ENCODE measurements at regions not wholly inside any gene's neighbourhood (a gene's known extent, or its start where the extent isn't known, plus 50 kb on each side); places are given as distances from the start of the nearest gene placed in this dataset.

DNA sequence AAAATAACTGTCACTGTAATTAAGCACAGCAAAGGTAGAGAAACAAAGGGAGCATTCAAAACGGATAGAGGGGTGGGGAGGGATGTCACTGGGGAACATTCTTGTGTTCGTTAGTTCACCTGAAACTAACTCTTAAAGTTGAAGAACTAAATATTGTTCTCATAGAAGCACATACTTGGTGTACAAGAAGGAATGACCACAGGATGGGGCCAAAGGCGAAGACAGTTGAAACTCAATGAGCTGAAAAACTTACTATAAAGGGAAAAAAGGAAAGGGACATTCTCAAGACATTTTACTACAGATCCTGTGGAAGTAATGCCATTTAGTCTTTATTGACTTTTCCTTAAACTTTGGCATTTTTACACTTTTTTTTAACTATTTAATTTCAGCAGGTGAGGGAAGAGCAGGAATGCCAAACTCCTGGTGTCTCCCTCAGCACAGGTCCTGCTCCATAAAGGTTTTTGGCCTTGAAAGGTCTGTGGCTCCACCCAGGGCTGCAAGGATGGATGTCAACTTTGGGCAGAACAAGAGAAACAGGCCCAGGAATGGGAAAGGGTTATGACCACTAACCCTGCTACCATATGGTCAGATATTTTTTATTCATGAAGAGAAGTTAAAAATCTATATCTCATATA is 197.6 kb upstream of the RASA1 start:
- DNase-seq, result peak; percentile 24
- Histone ChIP-seq H3K27me3 (no peaks in the 10 kb centered on the region), H3K27ac (no peak overlapping the region), H3K9ac (ENCODE audit: low read depth in 2 of 2, low read length in 2 of 2) (no peak overlapping the region), H3K4me3 (no peak overlapping the region), H3K9me3 (no peaks in the 10 kb centered on the region), H3K36me3 (no peaks in the 10 kb centered on the region), H3K4me1 (no peaks in the 10 kb centered on the region)
- TF ChIP-seq, protein P1, sequence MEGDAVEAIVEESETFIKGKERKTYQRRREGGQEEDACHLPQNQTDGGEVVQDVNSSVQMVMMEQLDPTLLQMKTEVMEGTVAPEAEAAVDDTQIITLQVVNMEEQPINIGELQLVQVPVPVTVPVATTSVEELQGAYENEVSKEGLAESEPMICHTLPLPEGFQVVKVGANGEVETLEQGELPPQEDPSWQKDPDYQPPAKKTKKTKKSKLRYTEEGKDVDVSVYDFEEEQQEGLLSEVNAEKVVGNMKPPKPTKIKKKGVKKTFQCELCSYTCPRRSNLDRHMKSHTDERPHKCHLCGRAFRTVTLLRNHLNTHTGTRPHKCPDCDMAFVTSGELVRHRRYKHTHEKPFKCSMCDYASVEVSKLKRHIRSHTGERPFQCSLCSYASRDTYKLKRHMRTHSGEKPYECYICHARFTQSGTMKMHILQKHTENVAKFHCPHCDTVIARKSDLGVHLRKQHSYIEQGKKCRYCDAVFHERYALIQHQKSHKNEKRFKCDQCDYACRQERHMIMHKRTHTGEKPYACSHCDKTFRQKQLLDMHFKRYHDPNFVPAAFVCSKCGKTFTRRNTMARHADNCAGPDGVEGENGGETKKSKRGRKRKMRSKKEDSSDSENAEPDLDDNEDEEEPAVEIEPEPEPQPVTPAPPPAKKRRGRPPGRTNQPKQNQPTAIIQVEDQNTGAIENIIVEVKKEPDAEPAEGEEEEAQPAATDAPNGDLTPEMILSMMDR (IDR thresholded peaks at IDR 0.05), result peak; percentile 24
- intact Hi-C loops (cut with DNase I), result loop anchor here (5.0 to 10.0 kb wide), 2 partner anchors 195 to 327 kb away; partner anchors contain the start of gene RASA1

DNA sequence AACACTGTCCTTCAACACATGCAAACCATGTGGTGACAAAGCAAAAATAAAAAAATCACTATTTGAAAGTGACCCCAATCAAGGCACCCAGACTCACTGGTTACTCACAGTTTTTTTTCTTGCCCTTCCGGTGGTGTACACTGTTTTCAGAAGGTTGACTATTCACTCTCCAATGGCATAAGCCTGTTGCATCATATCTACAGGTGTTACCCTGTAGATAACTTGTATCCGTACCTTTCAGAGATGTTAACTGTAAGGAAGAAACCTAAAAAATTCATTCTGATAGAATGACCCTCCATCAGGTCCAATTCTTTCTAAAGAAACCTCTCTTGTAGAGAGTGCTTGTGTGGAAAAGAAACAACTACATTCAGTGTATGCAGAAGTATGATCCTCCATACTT is 193.6 kb upstream of the RASA1 start:
- DNase-seq, result no peak
- no peaks in the 10 kb centered on the region for H3K4me1 ChIP-seq
- no peaks in the 10 kb centered on the region for H3K27me3 ChIP-seq
- no peaks in the 10 kb centered on the region for H3K9me3 ChIP-seq
- TF ChIP-seq, protein P1 (IDR thresholded peaks at IDR 0.05), result no peak
- intact Hi-C loops (cut with DNase I), result loop anchor here (5.0 to 10.0 kb wide), 2 partner anchors 191 to 323 kb away; partner anchors contain the start of gene RASA1
- H3K27ac ChIP-seq, result no peak overlapping the region
- H3K36me3 ChIP-seq, result no peaks in the 10 kb centered on the region
- H3K9ac ChIP-seq (ENCODE audit: low read depth in 2 of 2, low read length in 2 of 2), result no peak overlapping the region
- H3K4me3 ChIP-seq, result no peak overlapping the region

DNA sequence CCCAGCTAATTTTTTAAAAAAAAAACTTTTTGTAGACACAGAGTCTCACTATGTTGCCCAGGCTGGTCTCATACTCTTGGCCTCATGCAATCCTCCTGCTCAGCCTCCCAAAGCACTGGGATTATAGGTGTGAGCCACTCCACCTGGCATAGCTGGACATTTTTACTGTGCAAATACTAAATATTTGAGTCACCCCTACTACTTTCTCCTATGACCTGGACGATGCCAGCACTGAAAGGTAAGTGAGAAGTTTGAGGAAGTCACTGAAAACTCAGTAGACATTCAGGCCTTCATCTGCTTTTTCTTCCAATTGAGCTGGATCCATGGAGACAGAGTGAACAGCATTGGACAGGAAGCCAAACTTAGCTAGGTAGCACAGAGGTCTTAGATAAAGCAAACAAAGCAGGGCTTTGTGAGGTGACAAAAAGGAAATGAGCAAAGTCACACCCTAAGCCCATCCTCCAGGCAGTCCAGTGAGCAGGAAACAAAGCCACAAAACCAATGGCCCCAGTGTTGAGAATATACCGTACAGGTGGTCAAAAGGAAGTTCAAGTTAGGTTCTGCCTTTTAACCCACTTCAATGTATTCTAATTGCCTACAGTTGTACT is 192.6 kb upstream of the RASA1 start:
- Histone ChIP-seq H3K36me3 (no peaks in the 10 kb centered on the region), H3K9me3 (no peaks in the 10 kb centered on the region), H3K4me1 (no peaks in the 10 kb centered on the region), H3K27me3 (no peaks in the 10 kb centered on the region), H3K9ac (ENCODE audit: low read depth in 2 of 2, low read length in 2 of 2) (no peak overlapping the region), H3K4me3 (no peak overlapping the region), H3K27ac (no peak overlapping the region)
- intact Hi-C loops (cut with DNase I), result loop anchor here (5.0 to 10.0 kb wide), 2 partner anchors 190 to 322 kb away; partner anchors contain the start of gene RASA1
- peak; percentile 55 for DNase-seq
- TF ChIP-seq, protein P1 (IDR thresholded peaks at IDR 0.05), result no peak

DNA sequence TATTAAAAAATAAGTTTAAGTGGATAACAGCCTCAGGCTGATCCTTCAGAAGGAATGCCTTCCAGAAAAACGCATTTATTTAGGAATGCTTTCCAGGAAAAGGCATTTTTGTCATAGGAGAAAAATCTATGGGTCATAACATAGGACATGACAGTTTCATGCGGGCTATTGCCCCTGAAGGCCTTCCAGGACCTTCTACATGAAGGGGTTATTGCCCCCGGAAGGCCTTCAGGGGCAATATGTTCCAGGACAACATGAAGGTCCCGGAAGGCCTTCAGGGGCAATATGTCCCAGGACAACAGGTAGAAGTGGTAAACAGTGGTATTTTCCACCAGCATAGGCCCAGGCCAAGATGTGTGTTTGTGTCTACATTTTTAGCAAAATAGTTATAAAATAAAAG is 191.3 kb upstream of the RASA1 start:
- H3K27me3 ChIP-seq, result no peaks in the 10 kb centered on the region
- no peaks in the 10 kb centered on the region for H3K9me3 ChIP-seq
- TF ChIP-seq, protein P1 (IDR thresholded peaks at IDR 0.05), result no peak
- H3K27ac ChIP-seq, result no peak overlapping the region
- no peak overlapping the region for H3K4me3 ChIP-seq
- no peak for DNase-seq
- no peaks in the 10 kb centered on the region for H3K36me3 ChIP-seq
- no peak overlapping the region for H3K9ac ChIP-seq (ENCODE audit: low read depth in 2 of 2, low read length in 2 of 2)
- intact Hi-C loops (cut with DNase I), result loop anchor here (10.0 kb wide), 1 partner anchor 188 kb away; the partner anchor contains the start of gene RASA1
- no peaks in the 10 kb centered on the region for H3K4me1 ChIP-seq

DNA sequence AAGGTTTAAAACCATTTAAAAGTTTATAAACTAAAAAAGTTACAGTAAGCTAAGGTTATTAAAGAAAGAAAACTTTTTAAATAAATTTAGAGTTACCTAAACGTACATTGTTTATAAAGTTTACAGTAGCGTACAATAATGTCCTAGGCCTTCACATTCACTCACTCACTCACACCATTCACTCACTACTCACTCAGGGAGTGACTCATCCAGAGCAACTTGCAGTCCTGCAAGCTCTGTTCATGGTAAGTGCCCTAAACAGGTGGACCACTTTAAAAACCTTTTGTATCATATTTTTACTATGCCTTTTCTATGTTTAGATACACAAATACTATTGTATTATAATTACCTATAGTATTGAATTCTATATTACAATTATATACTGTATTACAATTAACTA is 190.8 kb upstream of the RASA1 start:
- intact Hi-C loops (cut with DNase I), result loop anchor here (10.0 kb wide), 1 partner anchor 188 kb away; the partner anchor contains the start of gene RASA1
- TF ChIP-seq, protein P1 (IDR thresholded peaks at IDR 0.05), result no peak
- no peak overlapping the region for H3K27ac ChIP-seq
- no peak overlapping the region for H3K9ac ChIP-seq (ENCODE audit: low read depth in 2 of 2, low read length in 2 of 2)
- no peak overlapping the region for H3K4me3 ChIP-seq
- no peaks in the 10 kb centered on the region for H3K27me3 ChIP-seq
- no peaks in the 10 kb centered on the region for H3K4me1 ChIP-seq
- no peak for DNase-seq
- H3K36me3 ChIP-seq, result no peaks in the 10 kb centered on the region
- H3K9me3 ChIP-seq, result no peaks in the 10 kb centered on the region
